SK-N-SH (cell line): ENCODE measurements at regions not wholly inside any gene's neighbourhood (a gene's known extent, or its start where the extent isn't known, plus 50 kb on each side); places are given as distances from the start of the nearest gene placed in this dataset.

Experiments
- CTCF ChIP-seq: fragments of 200-600 bp; sonication (generic); IDR thresholded peaks from 2 replicates; pipeline ENCODE4 v1.6.1; 2017; ENCODE audit warnings: antibody characterized with exemption, mild to moderate bottlenecking, moderate library complexity
- EP300 ChIP-seq, 2 experiments: IDR thresholded peaks; 2 replicates each; pipeline versions ENCODE4 v1.4.0 to v1.6.1; 2012; ENCODE audit warnings: borderline replicate concordance in 1 of 2, low read depth in 1 of 2, low read length in 1 of 2
- EZH2phosphoT487 ChIP-seq: fragments of 200-600 bp; sonication (generic); IDR thresholded peaks from 2 replicates; pipeline ENCODE4 v1.6.1; 2017; ENCODE audit warnings: low read depth, mixed run types, mild to moderate bottlenecking, antibody characterized with exemption, moderate library complexity, borderline replicate concordance
- FOSL2 ChIP-seq: IDR thresholded peaks from 2 replicates; pipeline ENCODE4 v1.4.0; 2012; ENCODE audit warnings: low read depth, mild to moderate bottlenecking, moderate library complexity, borderline replicate concordance
- FOXM1 ChIP-seq: IDR thresholded peaks from 2 replicates; pipeline ENCODE4 v1.4.0; 2012; ENCODE audit warnings: low read depth, mild to moderate bottlenecking
- GABPA ChIP-seq: IDR thresholded peaks from 2 replicates; pipeline ENCODE4 v1.4.0; 2012; ENCODE audit warnings: low read depth, mild to moderate bottlenecking
- MAX ChIP-seq: IDR thresholded peaks from 2 replicates; pipeline ENCODE4 v1.4.0; 2012; ENCODE audit warnings: low read depth
- POLR2AphosphoS5 ChIP-seq: IDR thresholded peaks from 2 replicates; pipeline ENCODE4 v1.6.1; 2012; ENCODE audit warnings: low read depth, low read length
- TAF1 ChIP-seq: IDR thresholded peaks from 2 replicates; pipeline ENCODE4 v1.6.1; 2012; ENCODE audit warnings: low read depth, mild to moderate bottlenecking, low read length, moderate library complexity, borderline replicate concordance
- USF1 ChIP-seq: IDR thresholded peaks from 2 replicates; pipeline ENCODE4 v1.4.0; 2012; ENCODE audit warnings: low read depth, borderline replicate concordance
- ZBTB33 ChIP-seq: IDR thresholded peaks from 2 replicates; pipeline ENCODE4 v1.4.0; 2012; ENCODE audit warnings: low read depth, borderline replicate concordance

- TF ChIP-seq TAF1 (no peak), CTCF (no peak), FOSL2 (no peak), USF1 (no peak), EZH2phosphoT487 (no peak), MAX (no peak), POLR2AphosphoS5 (no peak), FOXM1 (no peak), EP300 (IDR thresholded peaks at IDR 0.05; ENCODE audit: borderline replicate concordance in 1 of 2, low read depth in 1 of 2, low read length in 1 of 2) (no peak), ZBTB33 (no peak), GABPA (no peak)
Observed at GRCh38 chr2:125240870-125241269, 1215.8 kb downstream of the CNTNAP5 start.
